ENCODE measurements at regions not wholly inside any gene's neighbourhood (a gene's known extent, or its start where the extent isn't known, plus 50 kb on each side); places are given as distances from the start of the nearest gene placed in this dataset.

- Mint-ChIP-seq H3K27ac (no peak overlapping the region), H3K4me3 (no peak overlapping the region), H3K4me1 (no peaks in the 10 kb centered on the region), H3K9me3 (ENCODE audit: insufficient read depth) (no peaks in the 10 kb centered on the region), H3K27me3 (no peaks in the 10 kb centered on the region)
- DNase-seq (no peak), ATAC-seq (ENCODE audit: low read depth) (no peak)
- Histone ChIP-seq H3K27me3 (replicated peaks in 1 of 4; ENCODE audit: control extremely low read depth in 1 of 4, control insufficient read depth in 3 of 4, insufficient read depth in 4 of 4, low read length in 3 of 4) (no peaks in the 10 kb centered on the region), H3K9ac (ENCODE audit: low read length) (no peak overlapping the region), H3K27ac (ENCODE audit: low read length in 2 of 2) (no peak overlapping the region), H3K9me3 (ENCODE audit: control extremely low read depth in 1 of 3, control insufficient read depth in 2 of 3, insufficient read depth in 1 of 3, low read length in 2 of 3) (peaks cover 0 to 15% (median 0%) of the 10 kb centered on the region in 3 donors), H3K4me2 (replicated peaks; ENCODE audit: low read depth, low read length, poor library complexity, severe bottlenecking) (no peak overlapping the region), H2AFZ (ENCODE audit: insufficient read depth, low read depth, low read length, poor library complexity, severe bottlenecking) (no peak overlapping the region), H3K4me1 (ENCODE audit: control insufficient read depth in 2 of 2, insufficient read depth in 2 of 2, low read length in 2 of 2) (no peaks in the 10 kb centered on the region), H3K36me3 (replicated peaks in 1 of 2; ENCODE audit: control extremely low read depth in 1 of 2, control insufficient read depth in 1 of 2, extremely low read depth in 1 of 2, insufficient read depth in 2 of 2, low read length in 1 of 2) (no peaks in the 10 kb centered on the region), H3K79me2 (ENCODE audit: control insufficient read depth, insufficient read depth, low read length) (no peaks in the 10 kb centered on the region), H3K4me3 (ENCODE audit: control extremely low read depth in 1 of 5, extremely low read depth in 1 of 5, insufficient read depth in 1 of 5, low read depth in 2 of 5, low read length in 4 of 5) (no peak overlapping the region), H4K20me1 (ENCODE audit: control insufficient read depth, insufficient read depth, low read length, poor library complexity, severe bottlenecking) (no peaks in the 10 kb centered on the region)
- WGBS (ENCODE audit: insufficient coverage), result no CpG with 5 or more reads among the region's 1 CpG
- no peak for TF ChIP-seq CTCF (IDR thresholded peaks at IDR 0.05)
- TF ChIP-seq EZH2 (IDR thresholded peaks at IDR 0.05; ENCODE audit: borderline replicate concordance, insufficient read depth, low read depth, low read length, poor library complexity, severe bottlenecking), result no peak
- ChIA-PET CTCF (no interaction called here), POLR2A (no interaction called here)
- intact Hi-C loops (cut with micrococcal nuclease), result no loop called here
Observed at GRCh38 chr9:86819552-86819951, 127.8 kb downstream of the GAS1 start.

- Mint-ChIP-seq H3K4me3 (no peak overlapping the region), H3K4me1 (no peaks in the 10 kb centered on the region), H3K27ac (no peak overlapping the region), H3K9me3 (ENCODE audit: insufficient read depth) (no peaks in the 10 kb centered on the region), H3K27me3 (no peaks in the 10 kb centered on the region)
- POLR2A ChIA-PET, result no interaction called here
- H3K9me3 ChIP-seq (ENCODE audit: control extremely low read depth in 1 of 3, control insufficient read depth in 2 of 3, insufficient read depth in 1 of 3, low read length in 2 of 3), result peaks cover 0 to 15% (median 0%) of the 10 kb centered on the region in 3 donors
- TF ChIP-seq EZH2 (IDR thresholded peaks at IDR 0.05; ENCODE audit: borderline replicate concordance, insufficient read depth, low read depth, low read length, poor library complexity, severe bottlenecking) (no peak), CTCF (IDR thresholded peaks at IDR 0.05) (no peak)
- WGBS (ENCODE audit: insufficient coverage), result 94% methylated on average over 2 of the region's 6 CpGs
- H3K9ac ChIP-seq (ENCODE audit: low read length), result no peak overlapping the region
- no peak overlapping the region for H2AFZ ChIP-seq (ENCODE audit: insufficient read depth, low read depth, low read length, poor library complexity, severe bottlenecking)
- no peaks in the 10 kb centered on the region for H3K4me1 ChIP-seq (ENCODE audit: control insufficient read depth in 2 of 2, insufficient read depth in 2 of 2, low read length in 2 of 2)
- no peaks in the 10 kb centered on the region for H3K27me3 ChIP-seq (replicated peaks in 1 of 4; ENCODE audit: control extremely low read depth in 1 of 4, control insufficient read depth in 3 of 4, insufficient read depth in 4 of 4, low read length in 3 of 4)
- H3K79me2 ChIP-seq (ENCODE audit: control insufficient read depth, insufficient read depth, low read length), result no peaks in the 10 kb centered on the region
- no peak overlapping the region for H3K27ac ChIP-seq (ENCODE audit: low read length in 2 of 2)
- no peak overlapping the region for H3K4me3 ChIP-seq (ENCODE audit: control extremely low read depth in 1 of 5, extremely low read depth in 1 of 5, insufficient read depth in 1 of 5, low read depth in 2 of 5, low read length in 4 of 5)
- ATAC-seq (ENCODE audit: low read depth), result no peak
- H3K36me3 ChIP-seq (replicated peaks in 1 of 2; ENCODE audit: control extremely low read depth in 1 of 2, control insufficient read depth in 1 of 2, extremely low read depth in 1 of 2, insufficient read depth in 2 of 2, low read length in 1 of 2), result no peaks in the 10 kb centered on the region
- H3K4me2 ChIP-seq (replicated peaks; ENCODE audit: low read depth, low read length, poor library complexity, severe bottlenecking), result no peak overlapping the region
- DNase-seq, result no peak
- CTCF ChIA-PET, result no interaction called here
- intact Hi-C loops (cut with micrococcal nuclease), result no loop called here
- no peaks in the 10 kb centered on the region for H4K20me1 ChIP-seq (ENCODE audit: control insufficient read depth, insufficient read depth, low read length, poor library complexity, severe bottlenecking)
Observed at GRCh38 chr9:86818636-86819035, 128.7 kb downstream of the GAS1 start.
